SK-N-SH (cell line): ENCODE measurements at regions not wholly inside any gene's neighbourhood (a gene's known extent, or its start where the extent isn't known, plus 50 kb on each side); places are given as distances from the start of the nearest gene placed in this dataset.

ENCODE experiments used
- CTCF ChIA-PET: fragments of 300-600, 350-600 bp; formaldehyde crosslinking; extraction: SDS; loops from one replicate; lab custom pipeline; 2021; lab: Yijun Ruan, JAX
- POLR2A ChIA-PET: fragments of 350-600 bp; sonication (Branson Sonifier 250); formaldehyde crosslinking; extraction: SDS; loops from one replicate; lab custom pipeline; 2020; ENCODE audit warnings: antibody characterized with exemption, inconsistent platforms; lab: Yijun Ruan, JAX
- DNase-seq: peaks from one replicate; pipeline ENCODE4 v3.0.0; 2012
- H2AFZ ChIP-seq: fragments of 200-600 bp; sonication (generic); 2 replicates; pipeline ENCODE4 v1.8.1; 2016; ENCODE audit warnings: antibody characterized with exemption, mild to moderate bottlenecking, low read depth
- H3F3A ChIP-seq: fragments of 200-600 bp; sonication (generic); replicated peaks from 2 replicates; pipeline ENCODE3; 2016; ENCODE audit warnings: antibody characterized with exemption, mild to moderate bottlenecking; ENCODE audit not compliant: insufficient read depth
- H3K27ac ChIP-seq, 2 experiments: fragments of 200-500 bp in 1 of 2; fragments of 200-600 bp in 1 of 2; sonication (Bioruptor generic) in 1 of 2; sonication (generic), shearing (Covaris generic) in 1 of 2; 2 replicates each; pipeline versions ENCODE4 v1.5.1 to v1.6.1; 2014 to 2016; ENCODE audit warnings: low read depth in 2 of 2, inconsistent platforms in 1 of 2, low read length in 1 of 2, mild to moderate bottlenecking in 1 of 2, mixed read lengths in 1 of 2
- H3K27me3 ChIP-seq: fragments of 200-600 bp; sonication (generic), shearing (Covaris generic); 2 replicates; pipeline ENCODE4 v1.6.1; 2016; ENCODE audit warnings: mixed run types; ENCODE audit not compliant: insufficient read depth
- H3K36me3 ChIP-seq, 2 experiments: fragments of 200-500 bp in 1 of 2; fragments of 200-600 bp in 1 of 2; sonication (Bioruptor generic) in 1 of 2; sonication (generic) in 1 of 2; replicated peaks in 1 of 2; 2 replicates each; pipeline versions ENCODE3 to v1.5.1; 2014 to 2016; ENCODE audit warnings: low read length in 1 of 2, mild to moderate bottlenecking in 1 of 2; ENCODE audit not compliant: insufficient read depth in 2 of 2, control insufficient read depth in 1 of 2
- H3K4me1 ChIP-seq, 2 experiments: fragments of 200-500 bp in 1 of 2; fragments of 200-600 bp in 1 of 2; sonication (Bioruptor generic) in 1 of 2; sonication (generic), shearing (Covaris generic) in 1 of 2; 2 replicates each; pipeline versions ENCODE4 v1.5.1 to v1.6.1; 2014 to 2016; ENCODE audit warnings: low read depth in 1 of 2, low read length in 1 of 2, mixed run types in 1 of 2; ENCODE audit not compliant: insufficient read depth in 2 of 2, control insufficient read depth in 1 of 2
- H3K4me2 ChIP-seq: fragments of 200-600 bp; sonication (generic), shearing (Covaris generic); 2 replicates; pipeline ENCODE4 v1.6.1; 2017; ENCODE audit warnings: mixed run types
- H3K4me3 ChIP-seq, 2 experiments: fragments of 200-500 bp in 1 of 2; fragments of 200-600 bp in 1 of 2; sonication (Bioruptor generic) in 1 of 2; sonication (generic), shearing (Covaris generic) in 1 of 2; 2 replicates each; pipeline versions ENCODE4 v1.5.1 to v1.8.1; 2014 to 2016; ENCODE audit warnings: low read depth in 2 of 2, inconsistent platforms in 1 of 2, low read length in 1 of 2, mild to moderate bottlenecking in 1 of 2, mixed read lengths in 1 of 2, moderate library complexity in 1 of 2
- H3K79me2 ChIP-seq: fragments of 200-600 bp; sonication (generic); 2 replicates; pipeline ENCODE4 v1.8.1; 2017; ENCODE audit warnings: mild to moderate bottlenecking; ENCODE audit not compliant: insufficient read depth
- H3K9ac ChIP-seq: fragments of 200-600 bp; sonication (generic); 2 replicates; pipeline ENCODE4 v1.6.1; 2017; ENCODE audit warnings: mixed run types
- H3K9me2 ChIP-seq: fragments of 200-600 bp; sonication (generic); 2 replicates; pipeline ENCODE4 v1.6.1; 2017; ENCODE audit warnings: mixed run types
- H3K9me3 ChIP-seq: fragments of 200-600 bp; sonication (generic); 2 replicates; pipeline ENCODE4 v1.6.1; 2017; ENCODE audit warnings: mixed run types, mild to moderate bottlenecking, moderate library complexity
- H4K20me1 ChIP-seq: fragments of 200-600 bp; sonication (generic); 2 replicates; pipeline ENCODE4 v1.6.1; 2017; ENCODE audit warnings: mild to moderate bottlenecking, mixed run types; ENCODE audit not compliant: insufficient read depth
- CHD2 ChIP-seq: fragments of 150-350 bp; IDR thresholded peaks from 2 replicates; pipeline ENCODE4 v1.6.1; 2018; ENCODE audit warnings: low read length; ENCODE audit not compliant: partially characterized antibody
- ELF1 ChIP-seq: IDR thresholded peaks from 2 replicates; pipeline ENCODE4 v1.4.0; 2012
- EP300 ChIP-seq, 2 experiments: IDR thresholded peaks; 2 replicates each; pipeline versions ENCODE4 v1.4.0 to v1.6.1; 2012; ENCODE audit warnings: borderline replicate concordance in 1 of 2, low read depth in 1 of 2, low read length in 1 of 2
- FOSL2 ChIP-seq: IDR thresholded peaks from 2 replicates; pipeline ENCODE4 v1.4.0; 2012; ENCODE audit warnings: low read depth, mild to moderate bottlenecking, moderate library complexity, borderline replicate concordance
- FOXJ3 ChIP-seq: sonication (generic); formaldehyde crosslinking; IDR thresholded peaks from 2 replicates; pipeline ENCODE4 v1.5.1; 2020; ENCODE audit warnings: mild to moderate bottlenecking, missing genetic modification reagents
- FOXM1 ChIP-seq: IDR thresholded peaks from 2 replicates; pipeline ENCODE4 v1.4.0; 2012; ENCODE audit warnings: low read depth, mild to moderate bottlenecking
- GABPA ChIP-seq: IDR thresholded peaks from 2 replicates; pipeline ENCODE4 v1.4.0; 2012; ENCODE audit warnings: low read depth, mild to moderate bottlenecking
- GATA2 ChIP-seq: sonication (generic); formaldehyde crosslinking; IDR thresholded peaks from 2 replicates; pipeline ENCODE4 v1.5.0; 2020; ENCODE audit warnings: mild to moderate bottlenecking, missing genetic modification reagents
- JUND ChIP-seq: IDR thresholded peaks from 2 replicates; pipeline ENCODE4 v1.4.0; 2012
- MAX ChIP-seq: IDR thresholded peaks from 2 replicates; pipeline ENCODE4 v1.4.0; 2012; ENCODE audit warnings: low read depth
- MEF2A ChIP-seq: IDR thresholded peaks from 2 replicates; pipeline ENCODE4 v1.4.0; 2012; ENCODE audit warnings: low read depth, borderline replicate concordance
- MXI1 ChIP-seq: IDR thresholded peaks from 2 replicates; pipeline ENCODE4 v1.6.1; 2012; ENCODE audit warnings: mild to moderate bottlenecking, low read depth, low read length, improper control_type of control experiment
- NFIC ChIP-seq: IDR thresholded peaks from 2 replicates; pipeline ENCODE4 v1.4.0; 2012; ENCODE audit warnings: borderline replicate concordance
- PBX3 ChIP-seq: IDR thresholded peaks from 2 replicates; pipeline ENCODE4; 2012
- RAD21 ChIP-seq: IDR thresholded peaks from 2 replicates; pipeline ENCODE4 v1.6.1; 2012; ENCODE audit warnings: mild to moderate bottlenecking, low read length
- RCOR1 ChIP-seq: fragments of 150-350 bp; IDR thresholded peaks from 2 replicates; pipeline ENCODE4 v1.6.1; 2017; ENCODE audit warnings: antibody characterized with exemption, low read length
- REST ChIP-seq: IDR thresholded peaks from 2 replicates; pipeline ENCODE4 v1.6.1; 2012; ENCODE audit warnings: mild to moderate bottlenecking, low read depth, low read length, moderate library complexity
- RFX5 ChIP-seq: IDR thresholded peaks from 2 replicates; pipeline ENCODE4 v1.6.1; 2012; ENCODE audit warnings: mild to moderate bottlenecking, improper control_type of control experiment, low read length
- TAF1 ChIP-seq: IDR thresholded peaks from 2 replicates; pipeline ENCODE4 v1.6.1; 2012; ENCODE audit warnings: low read depth, mild to moderate bottlenecking, low read length, moderate library complexity, borderline replicate concordance
- YY1 ChIP-seq: IDR thresholded peaks from 2 replicates; pipeline ENCODE4 v1.4.0; 2012; ENCODE audit warnings: low read depth, mild to moderate bottlenecking
- ZBTB33 ChIP-seq: IDR thresholded peaks from 2 replicates; pipeline ENCODE4 v1.4.0; 2012; ENCODE audit warnings: low read depth, borderline replicate concordance
- WGBS: methylation state at CpG from one replicate; pipeline ENCODE4 v1.1.6; 2017; ENCODE audit warnings: low lambda C conversion rate; 5-methylcytosine and 5-hydroxymethylcytosine counted together

- H3F3A ChIP-seq: no peaks in the 10 kb centered on the region
- no peaks in the 10 kb centered on the region for H3K79me2 ChIP-seq
- H3K9ac ChIP-seq: no peak overlapping the region
- no peak for TF ChIP-seq RCOR1
- no peak for TF ChIP-seq RAD21
- no peak for TF ChIP-seq TAF1
- no peak for TF ChIP-seq MXI1
- no peak for TF ChIP-seq PBX3
- no peak for TF ChIP-seq YY1
- no peak for TF ChIP-seq CHD2
- TF ChIP-seq ELF1: no peak
- no peak for TF ChIP-seq RFX5
- no peak for TF ChIP-seq JUND
- TF ChIP-seq NFIC: no peak
- TF ChIP-seq REST: no peak
- no peak for TF ChIP-seq MEF2A
- TF ChIP-seq, all 33 proteins: peak for 0
- DNase-seq: no peak
- no peak overlapping the region for H3K4me3 ChIP-seq
- 0% methylated on average over 1 of the region's 1 CpG for WGBS
- no peaks in the 10 kb centered on the region for H3K4me1 ChIP-seq
- POLR2A ChIA-PET: no interaction called here
- CTCF ChIA-PET: interaction anchor here (0.9 to 1.4 kb wide), 2 partner anchors 15 to 51 kb away, joined by 3 to 6 read pairs; no protein-coding TSS in a partner anchor
- H3K27ac ChIP-seq: no peak overlapping the region
- no peak overlapping the region for H2AFZ ChIP-seq
- no peaks in the 10 kb centered on the region for H4K20me1 ChIP-seq
- H3K9me3 ChIP-seq: no peaks in the 10 kb centered on the region
- no peaks in the 10 kb centered on the region for H3K36me3 ChIP-seq
- H3K4me2 ChIP-seq: no peak overlapping the region
- H3K9me2 ChIP-seq: no peaks in the 10 kb centered on the region
- no peaks in the 10 kb centered on the region for H3K27me3 ChIP-seq
Observed at GRCh38 chr9:71233646-71234045, 112.2 kb upstream of the TRPM3 start.

GRCh38 chr9:71223953-71224538, 102.6 kb upstream of the TRPM3 start:
- Histone ChIP-seq H3K27ac (no peak overlapping the region), H2AFZ (no peak overlapping the region), H3K36me3 (no peaks in the 10 kb centered on the region), H3K4me2 (no peak overlapping the region), H3F3A (no peaks in the 10 kb centered on the region), H3K4me3 (no peak overlapping the region), H3K27me3 (no peaks in the 10 kb centered on the region), H3K9ac (no peak overlapping the region), H3K9me2 (no peaks in the 10 kb centered on the region), H3K4me1 (no peaks in the 10 kb centered on the region), H3K79me2 (no peaks in the 10 kb centered on the region), H4K20me1 (no peaks in the 10 kb centered on the region), H3K9me3 (no peaks in the 10 kb centered on the region)
- TF ChIP-seq ELF1: no peak
- TF ChIP-seq FOSL2: no peak
- TF ChIP-seq MAX: no peak
- TF ChIP-seq FOXM1: no peak
- TF ChIP-seq GABPA: no peak
- TF ChIP-seq PBX3: no peak
- TF ChIP-seq JUND: no peak
- TF ChIP-seq GATA2 (CRISPR knock-in tag): no peak
- TF ChIP-seq FOXJ3: no peak
- TF ChIP-seq EP300 (IDR thresholded peaks at IDR 0.05; ENCODE audit: borderline replicate concordance in 1 of 2, low read depth in 1 of 2, low read length in 1 of 2): no peak
- no peak for TF ChIP-seq NFIC
- TF ChIP-seq ZBTB33: no peak
- TF ChIP-seq RCOR1: no peak
- TF ChIP-seq RAD21: no peak
- TF ChIP-seq YY1: no peak
- ChIA-PET CTCF (interaction anchor here (0.6 to 2.4 kb wide), 2 partner anchors 25 to 584 kb away, joined by 3 to 4 read pairs; no protein-coding TSS in a partner anchor), POLR2A (no interaction called here)
- WGBS: 7% methylated on average over 1 of the region's 1 CpG
- no peak for DNase-seq
